HepG2 (cell line): ENCODE measurements at regions not wholly inside any gene's neighbourhood (a gene's known extent, or its start where the extent isn't known, plus 50 kb on each side); places are given as distances from the start of the nearest gene placed in this dataset.

Source experiments
- ATAC-seq: fragments of 200-7000 bp; cut with Tn5 transposase; 3 replicates; pipeline ENCODE4 v1.9.1; 2020; ENCODE audit warnings: mild to moderate bottlenecking, moderate library complexity
- BruUV-seq: library from RNA; stranded (reverse); fragments of 400-500 nt; replicated peaks from 2 replicates; lab custom pipeline; 2021; lab: Mats Ljungman, UMichigan
- CTCF ChIA-PET: fragments of 300-600 bp; formaldehyde crosslinking; extraction: SDS; loops from one replicate; lab custom pipeline; 2021; ENCODE audit warnings: low total read pairs, inconsistent platforms, low intra/inter-chr PET ratio; lab: Yijun Ruan, JAX
- POLR2A ChIA-PET: fragments of 350-600 bp; sonication (Branson Sonifier 250); formaldehyde crosslinking; loops from one replicate; lab custom pipeline; 2020; ENCODE audit warnings: antibody characterized with exemption, inconsistent platforms; lab: Yijun Ruan, JAX
- DNase-seq: peaks from one replicate; pipeline ENCODE4 v3.0.0-alpha.2; 2015; ENCODE audit warnings: low spot score
- FAIRE-seq: peaks from 3 replicates; lab custom pipeline; 2011; peaks lifted over from hg19 to GRCh38; lab: Jason Lieb, UNC
- H2AFZ ChIP-seq: one replicate; pipeline ENCODE4 v1.6.1; 2011; ENCODE audit warnings: low read length, inconsistent platforms
- H3K27ac ChIP-seq: fragments of 300-600 bp; 3 replicates; pipeline ENCODE4 v1.8.0; 2011; ENCODE audit warnings: mixed run types, mild to moderate bottlenecking, mixed read lengths, low read length, inconsistent platforms; ENCODE audit not compliant: insufficient read depth; ENCODE audit errors: extremely low read length
- H3K27me3 ChIP-seq, 2 experiments: fragments of 200-600 bp in 1 of 2; 2 replicates in 1 of 2; 3 replicates in 1 of 2; pipeline versions ENCODE4 v1.6.0 to v1.8.0; 2011; ENCODE audit warnings: low read length in 2 of 2, mild to moderate bottlenecking in 2 of 2, moderate library complexity in 2 of 2, inconsistent platforms in 1 of 2; ENCODE audit not compliant: insufficient read depth in 2 of 2, control insufficient read depth in 1 of 2
- H3K36me3 ChIP-seq, 2 experiments: fragments of 200-600 bp in 1 of 2; replicated peaks in 1 of 2; 2 replicates in 1 of 2; 3 replicates in 1 of 2; pipeline versions ENCODE4 v1.5.1 to v1.8.0; 2011; ENCODE audit warnings: low read length in 2 of 2, inconsistent platforms in 1 of 2; ENCODE audit not compliant: insufficient read depth in 2 of 2, control insufficient read depth in 1 of 2
- H3K4me1 ChIP-seq: 2 replicates; pipeline ENCODE4 v1.5.1; 2012; ENCODE audit warnings: low read length, inconsistent platforms; ENCODE audit not compliant: insufficient read depth
- H3K4me2 ChIP-seq: 2 replicates; pipeline ENCODE4 v1.6.0; 2011; ENCODE audit warnings: low read depth, low read length, inconsistent platforms
- H3K4me3 ChIP-seq, 3 experiments: fragments of 200-600 bp in 1 of 3; sonication (generic), shearing (Covaris generic) in 1 of 3; replicated peaks in 1 of 3; 2 replicates each; pipeline ENCODE4 v1.5.1; 2011 to 2016; ENCODE audit warnings: low read length in 3 of 3, inconsistent platforms in 2 of 3, low read depth in 2 of 3, mild to moderate bottlenecking in 2 of 3, control low read depth in 1 of 3, mixed read lengths in 1 of 3; ENCODE audit not compliant: insufficient read depth in 1 of 3
- H3K79me2 ChIP-seq: one replicate; pipeline ENCODE4 v1.6.1; 2011; ENCODE audit warnings: low read length, inconsistent platforms; ENCODE audit not compliant: insufficient read depth
- H3K9ac ChIP-seq: 2 replicates; pipeline ENCODE4 v1.6.0; 2011; ENCODE audit warnings: mild to moderate bottlenecking, low read depth, low read length, inconsistent platforms; ENCODE audit not compliant: insufficient read depth
- H3K9me3 ChIP-seq: 2 replicates; pipeline ENCODE4 v1.5.1; 2012; ENCODE audit warnings: mild to moderate bottlenecking, low read length
- H4K20me1 ChIP-seq: 2 replicates; pipeline ENCODE4 v1.6.0; 2011; ENCODE audit warnings: inconsistent platforms, mild to moderate bottlenecking, low read length, moderate library complexity; ENCODE audit not compliant: insufficient read depth
- JUN ChIP-seq: sonication (generic); formaldehyde crosslinking; IDR thresholded peaks from 2 replicates; pipeline ENCODE4 v1.4.0; 2020; ENCODE audit warnings: mild to moderate bottlenecking, missing genetic modification reagents
- KMT2B ChIP-seq: IDR thresholded peaks from 2 replicates; pipeline ENCODE4 v1.6.1; 2016; ENCODE audit warnings: missing genetic modification reagents, missing compliant biosample characterization
- NR3C1 ChIP-seq: sonication (generic); formaldehyde crosslinking; IDR thresholded peaks from 2 replicates; pipeline ENCODE4 v1.4.0; 2020; ENCODE audit warnings: missing genetic modification reagents
- ZFP82 ChIP-seq: sonication (generic); formaldehyde crosslinking; IDR thresholded peaks from 2 replicates; pipeline ENCODE4 v1.5.1; 2020; ENCODE audit warnings: mild to moderate bottlenecking, missing genetic modification reagents, borderline replicate concordance
- ZNF441 ChIP-seq: sonication (generic); formaldehyde crosslinking; IDR thresholded peaks from 2 replicates; pipeline ENCODE4 v1.7.0; 2021; ENCODE audit warnings: missing genetic modification reagents, borderline replicate concordance
- ZNF547 ChIP-seq: sonication (generic); formaldehyde crosslinking; IDR thresholded peaks from 2 replicates; pipeline ENCODE4 v1.5.1; 2020; ENCODE audit warnings: mild to moderate bottlenecking, missing genetic modification reagents
- WGBS: methylation state at CpG from one replicate; pipeline ENCODE4 v1.1.6; 2017; ENCODE audit warnings: low lambda C conversion rate; 5-methylcytosine and 5-hydroxymethylcytosine counted together
- in situ Hi-C: cut with HindIII; loops from 2 replicates; pipeline ENCODE4 v1.10.0; 2017; ENCODE audit warnings: low pct_unique_long_range_greater_than_20kb; ENCODE audit not compliant: extremely low pct_ligation_motif_present
- intact Hi-C: fragments of 100-400 bp; cut with micrococcal nuclease; formaldehyde crosslinking; loops from one replicate; pipeline ENCODE4 v1.10.0; 2022; ENCODE audit not compliant: unreplicated experiment
- TF ChIP-seq, protein P1 (sequence below): sonication (generic); formaldehyde crosslinking; IDR thresholded peaks from 2 replicates; pipeline ENCODE4 v1.4.0; 2020; ENCODE audit warnings: mild to moderate bottlenecking, low read depth, missing genetic modification reagents
- TF ChIP-seq, protein P2 (sequence below): sonication (generic); formaldehyde crosslinking; IDR thresholded peaks from 2 replicates; pipeline ENCODE4 v1.4.0; 2020; ENCODE audit warnings: mild to moderate bottlenecking, missing genetic modification reagents
- TF ChIP-seq, protein P3 (sequence below): sonication (generic); formaldehyde crosslinking; IDR thresholded peaks from 2 replicates; pipeline ENCODE4 v1.4.0; 2020; ENCODE audit warnings: missing genetic modification reagents, borderline replicate concordance

DNA sequence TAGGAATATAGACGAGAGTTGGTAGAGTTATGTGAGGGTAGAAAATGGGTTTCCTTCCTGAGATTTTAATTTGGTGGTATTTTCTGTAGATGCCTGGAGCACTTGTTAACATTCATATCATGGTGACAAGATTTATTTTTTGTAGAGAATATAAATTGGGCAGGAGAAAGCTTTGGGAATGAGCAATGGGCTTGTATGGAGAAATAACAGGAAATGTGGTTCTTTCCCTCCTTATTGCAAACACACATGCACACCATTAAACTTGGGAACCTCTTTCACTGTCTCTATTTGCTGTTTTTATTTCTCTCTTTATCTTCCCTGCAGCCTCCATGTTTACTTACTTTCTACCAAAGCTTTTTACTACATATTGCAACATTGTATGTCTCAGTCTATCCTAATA is 1653.6 kb downstream of the OLFM4 start:
- DNase-seq (no peak), ATAC-seq (no peak), FAIRE-seq (no peak)
- Histone ChIP-seq H2AFZ (no peak overlapping the region), H3K4me3 (no peak overlapping the region), H3K4me1 (no peaks in the 10 kb centered on the region), H3K27ac (no peak overlapping the region), H3K27me3 (no peaks in the 10 kb centered on the region), H3K9ac (no peak overlapping the region), H3K9me3 (peaks cover 74% of the 10 kb centered on the region), H3K36me3 (no peaks in the 10 kb centered on the region), H3K4me2 (no peak overlapping the region), H3K79me2 (no peaks in the 10 kb centered on the region), H4K20me1 (no peaks in the 10 kb centered on the region)
- intact Hi-C loops: no loop called here
- in situ Hi-C loops: no loop called here
- TF ChIP-seq JUN (CRISPR knock-in tag) (no peak), ZFP82 (CRISPR knock-in tag) (no peak), NR3C1 (CRISPR knock-in tag) (no peak), ZNF441 (CRISPR knock-in tag) (no peak), ZNF547 (CRISPR knock-in tag) (no peak), KMT2B (CRISPR knock-in tag) (no peak)
- TF ChIP-seq, protein P1, sequence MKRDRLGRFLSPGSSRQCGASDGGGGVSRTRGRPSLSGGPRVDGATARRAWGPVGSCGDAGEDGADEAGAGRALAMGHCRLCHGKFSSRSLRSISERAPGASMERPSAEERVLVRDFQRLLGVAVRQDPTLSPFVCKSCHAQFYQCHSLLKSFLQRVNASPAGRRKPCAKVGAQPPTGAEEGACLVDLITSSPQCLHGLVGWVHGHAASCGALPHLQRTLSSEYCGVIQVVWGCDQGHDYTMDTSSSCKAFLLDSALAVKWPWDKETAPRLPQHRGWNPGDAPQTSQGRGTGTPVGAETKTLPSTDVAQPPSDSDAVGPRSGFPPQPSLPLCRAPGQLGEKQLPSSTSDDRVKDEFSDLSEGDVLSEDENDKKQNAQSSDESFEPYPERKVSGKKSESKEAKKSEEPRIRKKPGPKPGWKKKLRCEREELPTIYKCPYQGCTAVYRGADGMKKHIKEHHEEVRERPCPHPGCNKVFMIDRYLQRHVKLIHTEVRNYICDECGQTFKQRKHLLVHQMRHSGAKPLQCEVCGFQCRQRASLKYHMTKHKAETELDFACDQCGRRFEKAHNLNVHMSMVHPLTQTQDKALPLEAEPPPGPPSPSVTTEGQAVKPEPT (CRISPR knock-in tag): no peak
- TF ChIP-seq, protein P2, sequence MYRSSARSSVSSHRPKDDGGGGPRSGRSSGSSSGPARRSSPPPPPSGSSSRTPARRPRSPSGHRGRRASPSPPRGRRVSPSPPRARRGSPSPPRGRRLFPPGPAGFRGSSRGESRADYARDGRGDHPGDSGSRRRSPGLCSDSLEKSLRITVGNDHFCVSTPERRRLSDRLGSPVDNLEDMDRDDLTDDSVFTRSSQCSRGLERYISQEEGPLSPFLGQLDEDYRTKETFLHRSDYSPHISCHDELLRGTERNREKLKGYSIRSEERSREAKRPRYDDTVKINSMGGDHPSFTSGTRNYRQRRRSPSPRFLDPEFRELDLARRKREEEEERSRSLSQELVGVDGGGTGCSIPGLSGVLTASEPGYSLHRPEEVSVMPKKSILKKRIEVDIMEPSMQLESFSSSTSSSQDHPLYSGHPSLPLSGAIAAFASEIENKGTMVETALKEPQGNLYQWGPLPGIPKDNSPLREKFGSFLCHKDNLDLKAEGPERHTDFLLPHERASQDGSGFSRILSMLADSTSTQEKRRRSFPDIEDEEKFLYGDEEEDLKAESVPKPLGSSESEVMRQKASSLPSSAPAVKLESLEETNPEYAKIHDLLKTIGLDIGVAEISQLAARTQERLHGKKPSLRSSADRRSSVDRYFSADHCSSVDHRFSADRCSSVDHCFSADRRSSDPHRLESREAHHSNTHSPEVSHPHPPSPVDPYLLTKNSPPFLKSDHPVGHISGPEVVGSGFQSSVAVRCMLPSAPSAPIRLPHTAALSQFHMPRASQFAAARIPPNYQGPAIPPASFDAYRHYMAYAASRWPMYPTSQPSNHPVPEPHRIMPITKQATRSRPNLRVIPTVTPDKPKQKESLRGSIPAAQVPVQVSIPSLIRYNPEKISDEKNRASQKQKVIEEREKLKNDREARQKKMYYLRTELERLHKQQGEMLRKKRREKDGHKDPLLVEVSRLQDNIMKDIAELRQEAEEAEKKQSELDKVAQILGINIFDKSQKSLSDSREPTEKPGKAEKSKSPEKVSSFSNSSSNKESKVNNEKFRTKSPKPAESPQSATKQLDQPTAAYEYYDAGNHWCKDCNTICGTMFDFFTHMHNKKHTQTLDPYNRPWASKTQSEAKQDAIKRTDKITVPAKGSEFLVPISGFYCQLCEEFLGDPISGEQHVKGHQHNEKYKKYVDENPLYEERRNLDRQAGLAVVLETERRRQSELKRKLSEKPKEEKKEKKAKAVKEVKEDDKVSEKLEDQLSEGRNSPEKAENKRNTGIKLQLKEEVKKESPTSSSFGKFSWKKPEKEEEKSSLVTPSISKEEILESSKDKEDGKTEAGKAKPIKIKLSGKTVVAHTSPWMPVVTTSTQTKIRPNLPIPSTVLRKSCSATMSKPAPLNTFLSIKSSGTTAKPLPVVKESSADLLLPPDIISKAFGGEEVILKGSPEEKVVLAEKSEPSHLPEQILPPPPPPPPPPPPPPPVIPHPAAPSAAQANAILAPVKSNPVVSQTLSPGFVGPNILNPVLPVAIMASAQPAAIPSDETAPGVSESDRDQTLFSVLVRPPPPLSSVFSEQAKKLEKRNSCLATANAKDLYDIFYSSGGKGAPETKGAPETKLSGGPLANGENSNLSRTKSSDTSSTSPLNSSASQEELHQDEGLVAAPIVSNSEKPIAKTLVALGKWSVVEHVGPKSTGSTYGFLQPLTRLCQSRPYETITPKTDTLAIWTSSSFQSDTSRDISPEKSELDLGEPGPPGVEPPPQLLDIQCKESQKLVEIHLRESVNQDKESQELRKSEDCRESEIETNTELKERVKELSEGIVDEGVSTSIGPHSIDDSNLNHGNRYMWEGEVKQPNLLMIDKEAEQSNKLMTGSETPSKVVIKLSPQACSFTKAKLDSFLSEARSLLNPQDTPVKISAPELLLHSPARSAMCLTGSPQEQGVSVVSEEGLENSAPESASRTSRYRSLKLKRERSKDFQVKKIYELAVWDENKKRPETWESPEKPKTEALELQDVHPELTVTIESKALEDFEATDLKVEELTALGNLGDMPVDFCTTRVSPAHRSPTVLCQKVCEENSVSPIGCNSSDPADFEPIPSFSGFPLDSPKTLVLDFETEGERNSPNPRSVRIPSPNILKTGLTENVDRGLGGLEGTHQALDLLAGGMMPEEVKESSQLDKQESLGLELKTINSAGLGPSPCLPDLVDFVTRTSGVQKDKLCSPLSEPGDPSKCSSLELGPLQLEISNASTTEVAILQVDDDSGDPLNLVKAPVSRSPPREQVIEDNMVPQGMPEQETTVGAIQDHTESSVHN (CRISPR knock-in tag): no peak
- TF ChIP-seq, protein P3, sequence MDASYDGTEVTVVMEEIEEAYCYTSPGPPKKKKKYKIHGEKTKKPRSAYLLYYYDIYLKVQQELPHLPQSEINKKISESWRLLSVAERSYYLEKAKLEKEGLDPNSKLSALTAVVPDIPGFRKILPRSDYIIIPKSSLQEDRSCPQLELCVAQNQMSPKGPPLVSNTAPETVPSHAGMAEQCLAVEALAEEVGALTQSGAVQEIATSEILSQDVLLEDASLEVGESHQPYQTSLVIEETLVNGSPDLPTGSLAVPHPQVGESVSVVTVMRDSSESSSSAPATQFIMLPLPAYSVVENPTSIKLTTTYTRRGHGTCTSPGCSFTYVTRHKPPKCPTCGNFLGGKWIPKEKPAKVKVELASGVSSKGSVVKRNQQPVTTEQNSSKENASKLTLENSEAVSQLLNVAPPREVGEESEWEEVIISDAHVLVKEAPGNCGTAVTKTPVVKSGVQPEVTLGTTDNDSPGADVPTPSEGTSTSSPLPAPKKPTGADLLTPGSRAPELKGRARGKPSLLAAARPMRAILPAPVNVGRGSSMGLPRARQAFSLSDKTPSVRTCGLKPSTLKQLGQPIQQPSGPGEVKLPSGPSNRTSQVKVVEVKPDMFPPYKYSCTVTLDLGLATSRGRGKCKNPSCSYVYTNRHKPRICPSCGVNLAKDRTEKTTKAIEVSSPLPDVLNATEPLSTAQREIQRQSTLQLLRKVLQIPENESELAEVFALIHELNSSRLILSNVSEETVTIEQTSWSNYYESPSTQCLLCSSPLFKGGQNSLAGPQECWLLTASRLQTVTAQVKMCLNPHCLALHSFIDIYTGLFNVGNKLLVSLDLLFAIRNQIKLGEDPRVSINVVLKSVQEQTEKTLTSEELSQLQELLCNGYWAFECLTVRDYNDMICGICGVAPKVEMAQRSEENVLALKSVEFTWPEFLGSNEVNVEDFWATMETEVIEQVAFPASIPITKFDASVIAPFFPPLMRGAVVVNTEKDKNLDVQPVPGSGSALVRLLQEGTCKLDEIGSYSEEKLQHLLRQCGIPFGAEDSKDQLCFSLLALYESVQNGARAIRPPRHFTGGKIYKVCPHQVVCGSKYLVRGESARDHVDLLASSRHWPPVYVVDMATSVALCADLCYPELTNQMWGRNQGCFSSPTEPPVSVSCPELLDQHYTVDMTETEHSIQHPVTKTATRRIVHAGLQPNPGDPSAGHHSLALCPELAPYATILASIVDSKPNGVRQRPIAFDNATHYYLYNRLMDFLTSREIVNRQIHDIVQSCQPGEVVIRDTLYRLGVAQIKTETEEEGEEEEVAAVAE: no peak
- POLR2A ChIA-PET: no interaction called here
- no TSS peak for BruUV-seq
- WGBS: 68% methylated on average over 1 of the region's 1 CpG
- CTCF ChIA-PET: no interaction called here
